Effector memory CD4-positive, alpha-beta T cell (primary cell): ENCODE measurements at regions not wholly inside any gene's neighbourhood (a gene's known extent, or its start where the extent isn't known, plus 50 kb on each side); places are given as distances from the start of the nearest gene placed in this dataset.

ENCODE experiments used
- DNase-seq, 3 donors: peaks; one replicate each; pipeline ENCODE4 v3.0.0-alpha.2; 2020
- H3K27ac ChIP-seq: 2 replicates; pipeline ENCODE4 v1.7.0; 2013; ENCODE audit warnings: mild to moderate bottlenecking, low read length, moderate library complexity; ENCODE audit not compliant: insufficient read depth, poor library complexity, severe bottlenecking
- H3K27me3 ChIP-seq: replicated peaks from 2 replicates; pipeline ENCODE4 v1.7.0; 2013; ENCODE audit warnings: mild to moderate bottlenecking, low read length; ENCODE audit not compliant: insufficient read depth, control insufficient read depth, poor library complexity, severe bottlenecking
- H3K36me3 ChIP-seq: 2 replicates; pipeline ENCODE4 v1.7.0; 2013; ENCODE audit warnings: mild to moderate bottlenecking, low read length, moderate library complexity; ENCODE audit not compliant: control insufficient read depth, insufficient read depth
- H3K4me1 ChIP-seq: 2 replicates; pipeline ENCODE4 v1.7.0; 2013; ENCODE audit warnings: low read length, mild to moderate bottlenecking; ENCODE audit not compliant: control insufficient read depth, insufficient read depth, poor library complexity, severe bottlenecking
- H3K4me3 ChIP-seq: 2 replicates; pipeline ENCODE4 v1.7.0; 2013; ENCODE audit warnings: low read length, low read depth, mild to moderate bottlenecking; ENCODE audit not compliant: insufficient read depth, poor library complexity, severe bottlenecking
- H3K9me3 ChIP-seq: 2 replicates; pipeline ENCODE4 v1.7.0; 2013; ENCODE audit warnings: mild to moderate bottlenecking, low read length, moderate library complexity; ENCODE audit not compliant: control insufficient read depth

DNA sequence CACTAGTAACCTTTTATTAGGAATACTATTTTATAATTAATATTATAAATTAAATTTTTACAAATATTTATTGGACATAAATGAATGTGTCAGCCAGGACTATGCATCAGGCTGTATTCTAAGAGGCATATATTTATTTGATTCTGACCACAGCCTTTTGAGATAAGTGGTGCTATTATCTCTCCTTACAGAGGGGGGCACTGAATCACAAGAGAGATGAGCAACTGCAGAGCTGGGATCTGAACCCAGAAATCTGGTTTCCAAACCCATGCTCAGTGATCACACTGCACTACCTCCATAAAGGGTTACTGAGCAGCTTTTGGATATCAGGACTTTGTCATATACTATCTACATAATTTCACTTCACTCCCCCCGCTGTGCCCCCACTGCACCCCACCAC, 322.0 kb downstream of the TMA16 start:
- H3K4me1 ChIP-seq, result no peaks in the 10 kb centered on the region
- no peak overlapping the region for H3K4me3 ChIP-seq
- H3K27me3 ChIP-seq, result no peaks in the 10 kb centered on the region
- H3K27ac ChIP-seq, result no peak overlapping the region
- DNase-seq, result no peak
- H3K36me3 ChIP-seq, result no peaks in the 10 kb centered on the region
- H3K9me3 ChIP-seq, result no peaks in the 10 kb centered on the region

DNA sequence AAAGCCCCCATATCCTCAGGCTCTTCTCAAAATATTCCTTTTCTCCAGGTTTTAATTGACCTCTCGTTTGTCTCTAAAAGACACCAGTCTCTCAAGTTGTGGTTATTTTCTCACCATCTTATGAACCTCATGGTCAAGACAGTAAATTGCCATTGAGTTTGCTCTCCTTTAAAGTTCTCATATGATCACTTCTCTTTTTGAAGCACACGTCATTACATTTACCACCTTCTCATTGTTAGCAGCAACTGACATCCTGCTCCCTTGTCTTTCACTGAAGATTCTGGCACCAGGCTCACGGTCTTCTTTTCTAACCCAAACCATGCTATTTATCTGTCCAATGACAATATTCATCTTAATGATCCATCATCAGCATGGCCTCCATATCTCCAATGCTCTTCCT, 324.2 kb downstream of the TMA16 start:
- H3K9me3 ChIP-seq, result no peaks in the 10 kb centered on the region
- no peak overlapping the region for H3K27ac ChIP-seq
- no peaks in the 10 kb centered on the region for H3K36me3 ChIP-seq
- no peaks in the 10 kb centered on the region for H3K27me3 ChIP-seq
- no peak overlapping the region for H3K4me3 ChIP-seq
- H3K4me1 ChIP-seq, result no peaks in the 10 kb centered on the region
- no peak for DNase-seq

DNA sequence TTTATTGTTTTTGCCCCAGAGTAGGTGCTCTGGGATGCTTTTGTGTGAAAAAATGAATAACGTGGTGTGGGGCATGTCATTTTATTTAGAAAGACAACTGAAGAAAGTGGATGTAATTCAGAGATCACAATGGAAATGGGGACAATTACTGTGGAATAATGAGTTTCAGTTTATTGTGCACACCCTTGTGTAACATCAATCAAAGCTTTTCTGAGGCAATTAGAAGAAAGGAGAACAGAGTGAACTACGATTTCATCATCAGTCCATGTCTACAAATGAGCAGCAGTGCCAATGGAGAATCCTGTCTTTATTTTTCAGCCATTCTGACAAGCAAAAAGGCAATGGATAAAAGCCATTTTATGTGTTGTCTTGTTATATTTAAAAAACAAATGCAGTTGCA, 339.2 kb downstream of the TMA16 start:
- DNase-seq, result no peak
- no peak overlapping the region for H3K4me3 ChIP-seq
- no peaks in the 10 kb centered on the region for H3K9me3 ChIP-seq
- H3K27me3 ChIP-seq, result no peaks in the 10 kb centered on the region
- no peak overlapping the region for H3K27ac ChIP-seq
- H3K36me3 ChIP-seq, result no peaks in the 10 kb centered on the region
- no peaks in the 10 kb centered on the region for H3K4me1 ChIP-seq

DNA sequence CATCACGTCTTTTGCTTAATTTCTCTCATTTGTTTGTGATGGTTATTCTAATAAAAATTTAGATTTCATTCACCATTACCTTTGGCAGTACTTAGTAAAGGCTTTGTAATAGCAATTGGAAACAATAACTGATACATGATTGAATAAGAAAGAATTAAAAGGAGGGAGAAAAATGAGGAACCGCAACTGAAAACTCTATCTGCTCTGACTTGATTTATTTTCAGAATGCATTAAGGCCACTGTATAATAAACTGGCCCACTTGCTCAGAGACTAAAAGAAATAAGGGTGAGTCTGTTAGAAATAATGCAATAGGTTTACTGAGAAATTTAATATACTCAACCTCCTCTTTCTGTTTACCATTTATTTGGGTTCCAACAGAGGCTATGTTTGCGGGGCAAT, 351.5 kb downstream of the TMA16 start:
- H3K9me3 ChIP-seq, result no peaks in the 10 kb centered on the region
- no peaks in the 10 kb centered on the region for H3K27me3 ChIP-seq
- H3K4me3 ChIP-seq, result no peak overlapping the region
- H3K36me3 ChIP-seq, result no peaks in the 10 kb centered on the region
- DNase-seq, result no peak
- H3K27ac ChIP-seq, result no peak overlapping the region
- no peaks in the 10 kb centered on the region for H3K4me1 ChIP-seq

DNA sequence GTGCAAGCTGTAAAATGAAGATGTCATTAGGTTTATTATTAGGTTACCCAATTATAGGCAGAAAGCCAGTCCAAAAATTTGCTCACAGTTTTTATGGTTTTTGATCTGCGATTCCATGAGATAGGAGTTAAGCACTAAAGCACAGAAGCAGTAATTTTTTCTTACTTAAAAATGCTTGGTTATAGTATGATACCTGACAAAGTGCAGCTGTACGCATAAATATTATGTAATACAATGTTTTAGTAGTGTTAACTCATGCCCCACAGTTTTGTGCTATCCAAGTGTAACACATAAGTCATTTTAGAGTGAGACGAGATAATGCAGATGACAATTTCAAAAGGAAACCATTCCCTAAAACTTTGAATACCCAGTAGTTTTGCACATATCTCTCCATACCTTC, 357.8 kb downstream of the TMA16 start:
- H3K27me3 ChIP-seq, result no peaks in the 10 kb centered on the region
- no peak overlapping the region for H3K27ac ChIP-seq
- H3K4me1 ChIP-seq, result no peaks in the 10 kb centered on the region
- DNase-seq, result no peak
- H3K9me3 ChIP-seq, result no peaks in the 10 kb centered on the region
- H3K4me3 ChIP-seq, result no peak overlapping the region
- no peaks in the 10 kb centered on the region for H3K36me3 ChIP-seq

DNA sequence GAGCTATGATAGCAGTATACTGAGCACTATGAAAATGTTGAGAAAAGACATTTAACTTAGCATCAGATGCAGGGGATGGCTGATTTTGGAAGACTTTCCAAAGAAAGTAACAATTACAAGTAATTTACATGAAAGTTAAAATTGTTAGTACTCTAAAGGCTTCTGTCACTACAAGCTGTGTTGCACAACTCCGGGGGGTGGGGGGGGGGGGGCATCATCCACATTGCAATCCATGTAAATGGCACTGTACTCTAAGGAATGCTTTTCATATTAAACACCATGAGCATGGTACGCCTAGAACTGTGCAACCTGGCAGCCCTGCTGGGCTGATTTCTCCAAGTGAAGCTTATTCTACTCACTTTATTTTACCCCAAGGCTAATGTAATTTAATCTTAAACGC, 363.4 kb downstream of the TMA16 start:
- H3K27ac ChIP-seq, result no peak overlapping the region
- no peaks in the 10 kb centered on the region for H3K36me3 ChIP-seq
- H3K9me3 ChIP-seq, result no peaks in the 10 kb centered on the region
- no peaks in the 10 kb centered on the region for H3K27me3 ChIP-seq
- DNase-seq, result no peak
- no peak overlapping the region for H3K4me3 ChIP-seq
- H3K4me1 ChIP-seq, result no peaks in the 10 kb centered on the region

DNA sequence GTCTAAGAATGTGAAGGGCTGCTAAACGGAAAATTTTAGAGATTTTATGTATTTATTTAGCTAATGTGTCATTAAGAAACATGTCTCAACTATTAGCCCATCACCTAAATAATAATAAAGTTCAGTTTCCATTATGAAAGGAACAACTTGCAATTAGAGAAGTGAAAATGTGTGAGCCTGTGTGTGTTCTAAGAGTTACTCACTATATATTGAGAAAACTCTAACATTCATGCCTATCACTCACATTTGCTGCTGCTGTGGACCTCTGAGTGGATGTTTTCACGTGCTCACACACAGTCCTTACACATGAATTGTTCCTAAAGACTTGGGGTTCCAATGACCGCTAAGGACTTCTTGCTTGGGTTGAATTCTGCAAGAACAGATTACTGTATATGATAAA, 364.0 kb downstream of the TMA16 start:
- H3K36me3 ChIP-seq, result no peaks in the 10 kb centered on the region
- DNase-seq, result no peak
- H3K27ac ChIP-seq, result no peak overlapping the region

DNA sequence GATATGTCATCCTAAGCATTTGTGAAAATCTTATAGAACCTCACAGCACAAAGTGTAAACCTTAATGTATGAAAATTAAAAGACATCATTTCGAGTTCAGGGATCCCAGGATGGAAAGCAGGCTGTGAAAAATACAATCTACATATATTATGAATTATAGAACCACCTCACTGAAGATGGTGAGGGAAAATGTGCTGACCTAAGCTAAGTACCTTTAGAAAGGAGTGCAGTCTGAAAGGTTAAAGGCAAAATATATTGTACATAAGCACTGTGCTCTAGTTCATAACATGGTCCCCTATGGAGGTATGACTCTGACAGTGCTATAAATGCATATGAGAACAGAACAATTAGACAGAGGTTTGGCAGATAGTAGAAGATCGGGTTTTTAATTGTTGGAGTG, 368.6 kb downstream of the TMA16 start:
- H3K27ac ChIP-seq, result no peak overlapping the region
- no peak for DNase-seq
- H3K9me3 ChIP-seq, result no peaks in the 10 kb centered on the region

More for the DNA sequence above, 364.0 kb downstream of the TMA16 start:
- Histone ChIP-seq H3K4me1 (no peaks in the 10 kb centered on the region), H3K4me3 (no peak overlapping the region), H3K27me3 (no peaks in the 10 kb centered on the region), H3K9me3 (no peaks in the 10 kb centered on the region)

DNA sequence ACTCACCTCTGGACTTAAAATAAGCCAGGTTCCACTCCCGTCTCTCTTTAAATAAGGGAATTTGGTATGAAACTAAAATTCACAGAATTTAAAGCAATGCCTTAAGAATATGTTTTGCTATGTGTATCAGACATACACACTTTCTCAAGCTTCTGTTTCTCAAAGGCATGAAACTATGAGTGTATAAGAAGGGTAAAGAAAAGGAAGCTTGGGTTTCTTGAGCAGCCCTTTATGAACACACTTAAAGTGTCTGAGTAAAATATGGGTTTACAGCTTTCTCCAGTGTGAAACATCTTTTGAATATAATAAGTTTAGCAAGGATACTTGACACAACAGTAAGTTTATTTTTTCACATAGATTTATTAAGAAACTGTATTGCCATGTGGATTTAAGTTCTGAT, 370.5 kb downstream of the TMA16 start:
- Histone ChIP-seq H3K27ac (no peak overlapping the region), H3K9me3 (no peaks in the 10 kb centered on the region), H3K36me3 (no peaks in the 10 kb centered on the region), H3K4me3 (no peak overlapping the region), H3K4me1 (no peaks in the 10 kb centered on the region), H3K27me3 (no peaks in the 10 kb centered on the region)
- no peak for DNase-seq

More for the DNA sequence above, 368.6 kb downstream of the TMA16 start:
- no peaks in the 10 kb centered on the region for H3K4me1 ChIP-seq
- no peaks in the 10 kb centered on the region for H3K27me3 ChIP-seq
- no peaks in the 10 kb centered on the region for H3K36me3 ChIP-seq
- no peak overlapping the region for H3K4me3 ChIP-seq

DNA sequence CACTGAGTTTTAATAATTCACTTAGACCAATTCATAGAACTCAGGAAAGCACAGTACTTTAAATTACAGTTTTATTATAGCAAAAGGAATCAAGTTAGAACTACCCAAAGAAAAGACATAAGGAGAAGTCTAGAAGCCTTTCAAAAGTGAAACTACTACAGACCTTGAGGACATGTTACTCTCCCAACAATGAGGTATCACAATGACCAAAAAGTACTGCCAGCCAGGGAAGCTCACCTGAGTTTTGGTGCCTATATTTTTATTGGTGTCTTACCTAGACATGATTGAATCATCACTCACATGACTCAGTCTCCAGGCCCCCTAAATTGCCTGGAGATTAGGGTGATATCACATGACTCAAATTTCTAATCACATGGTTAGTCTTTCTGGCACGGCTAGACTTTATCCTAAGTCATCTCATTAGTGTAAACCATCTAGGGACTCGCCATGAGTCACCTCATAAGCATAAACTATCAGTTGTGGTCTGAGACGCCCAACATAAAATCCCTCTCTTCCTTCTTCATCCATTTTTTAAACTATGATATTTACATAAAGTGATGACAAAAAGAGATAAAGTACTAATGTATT, 372.3 kb downstream of the TMA16 start:
- H3K27ac ChIP-seq, result no peak overlapping the region
- no peaks in the 10 kb centered on the region for H3K4me1 ChIP-seq
- H3K4me3 ChIP-seq, result no peak overlapping the region
- H3K36me3 ChIP-seq, result no peaks in the 10 kb centered on the region
- no peak for DNase-seq
- no peaks in the 10 kb centered on the region for H3K27me3 ChIP-seq
- H3K9me3 ChIP-seq, result no peaks in the 10 kb centered on the region

DNA sequence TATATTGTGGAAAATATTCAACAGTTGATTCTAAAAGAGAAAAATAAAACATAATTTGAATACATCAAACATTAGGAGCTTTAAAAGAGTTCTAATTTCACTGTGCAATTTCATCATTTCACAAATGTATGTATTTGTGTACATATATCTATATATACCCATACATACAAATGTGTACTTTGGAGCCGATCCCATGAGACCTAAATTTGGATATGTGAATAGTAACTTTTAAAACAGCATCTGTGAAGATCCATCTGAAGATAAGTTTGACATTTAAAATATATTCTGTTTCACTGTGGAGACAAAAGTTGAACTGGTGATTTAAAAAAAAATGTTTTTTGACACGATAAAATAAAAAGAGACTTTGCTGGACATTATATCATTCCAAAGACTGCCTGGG, 374.0 kb downstream of the TMA16 start:
- Histone ChIP-seq H3K36me3 (no peaks in the 10 kb centered on the region), H3K9me3 (no peaks in the 10 kb centered on the region), H3K27ac (no peak overlapping the region), H3K27me3 (no peaks in the 10 kb centered on the region), H3K4me1 (no peaks in the 10 kb centered on the region), H3K4me3 (no peak overlapping the region)
- no peak for DNase-seq
